ENCODE measurements at regions not wholly inside any gene's neighbourhood (a gene's known extent, or its start where the extent isn't known, plus 50 kb on each side); places are given as distances from the start of the nearest gene placed in this dataset.

DNA sequence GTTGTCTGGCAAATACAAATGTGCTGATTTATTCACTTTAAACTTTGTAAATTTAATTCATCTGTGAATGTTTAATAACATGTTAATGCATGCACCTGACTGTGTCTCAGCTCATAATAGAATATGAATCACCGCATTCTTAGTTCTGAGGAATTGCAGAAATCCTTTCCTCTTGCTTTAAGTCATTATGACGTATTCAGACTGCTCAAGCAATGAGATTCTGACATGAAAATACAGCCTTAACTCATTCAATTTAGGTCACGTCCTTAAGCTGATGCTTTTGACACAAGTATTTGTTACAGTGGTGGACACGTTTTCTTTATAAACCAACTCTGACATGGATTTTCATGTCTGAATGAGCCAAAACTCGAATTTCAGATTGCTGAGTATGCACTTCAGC lies 541.0 kb upstream of the KLF12 start:
- no peaks in the 10 kb centered on the region for H3K27me3 ChIP-seq (ENCODE audit: control insufficient read depth in 2 of 2, insufficient read depth in 2 of 2, low read length in 2 of 2)
- H3K9ac ChIP-seq (ENCODE audit: low read depth in 1 of 2, low read length in 2 of 2): no peak overlapping the region
- H3K27ac ChIP-seq (ENCODE audit: low read depth in 2 of 2, low read length in 2 of 2): no peak overlapping the region
- no peaks in the 10 kb centered on the region for H3K4me1 ChIP-seq (ENCODE audit: control insufficient read depth in 2 of 2, insufficient read depth in 2 of 2, low read length in 2 of 2)
- H3K36me3 ChIP-seq (ENCODE audit: control insufficient read depth in 2 of 2, insufficient read depth in 2 of 2, low read length in 2 of 2): no peaks in the 10 kb centered on the region
- no peaks in the 10 kb centered on the region for H3K9me3 ChIP-seq (ENCODE audit: control insufficient read depth in 2 of 2, low read length in 2 of 2)
- H3K4me3 ChIP-seq (ENCODE audit: low read length in 2 of 2): no peak overlapping the region

DNA sequence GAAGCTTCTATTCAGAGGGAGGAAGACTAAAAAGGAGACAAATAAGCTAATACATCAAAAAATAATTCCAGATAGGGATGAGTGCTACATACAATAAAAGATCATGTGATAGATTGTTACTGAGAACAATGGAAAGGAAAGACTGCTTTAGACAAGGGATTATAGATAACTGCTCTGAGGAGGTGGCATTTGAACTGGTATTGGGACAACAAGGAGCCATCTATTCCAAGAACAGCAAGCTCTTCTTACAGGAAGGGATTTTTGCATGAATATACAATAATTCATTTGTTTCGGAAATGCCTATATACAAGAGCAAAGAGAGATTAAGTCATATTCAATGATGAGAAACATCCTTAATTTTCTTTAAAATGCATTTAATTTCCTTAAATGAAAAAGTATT lies 540.5 kb upstream of the KLF12 start:
- no peaks in the 10 kb centered on the region for H3K4me1 ChIP-seq (ENCODE audit: control insufficient read depth in 2 of 2, insufficient read depth in 2 of 2, low read length in 2 of 2)
- H3K36me3 ChIP-seq (ENCODE audit: control insufficient read depth in 2 of 2, insufficient read depth in 2 of 2, low read length in 2 of 2): no peaks in the 10 kb centered on the region
- H3K9me3 ChIP-seq (ENCODE audit: control insufficient read depth in 2 of 2, low read length in 2 of 2): no peaks in the 10 kb centered on the region
- H3K9ac ChIP-seq (ENCODE audit: low read depth in 1 of 2, low read length in 2 of 2): no peak overlapping the region
- H3K27me3 ChIP-seq (ENCODE audit: control insufficient read depth in 2 of 2, insufficient read depth in 2 of 2, low read length in 2 of 2): no peaks in the 10 kb centered on the region
- no peak overlapping the region for H3K27ac ChIP-seq (ENCODE audit: low read depth in 2 of 2, low read length in 2 of 2)
- no peak overlapping the region for H3K4me3 ChIP-seq (ENCODE audit: low read length in 2 of 2)

DNA sequence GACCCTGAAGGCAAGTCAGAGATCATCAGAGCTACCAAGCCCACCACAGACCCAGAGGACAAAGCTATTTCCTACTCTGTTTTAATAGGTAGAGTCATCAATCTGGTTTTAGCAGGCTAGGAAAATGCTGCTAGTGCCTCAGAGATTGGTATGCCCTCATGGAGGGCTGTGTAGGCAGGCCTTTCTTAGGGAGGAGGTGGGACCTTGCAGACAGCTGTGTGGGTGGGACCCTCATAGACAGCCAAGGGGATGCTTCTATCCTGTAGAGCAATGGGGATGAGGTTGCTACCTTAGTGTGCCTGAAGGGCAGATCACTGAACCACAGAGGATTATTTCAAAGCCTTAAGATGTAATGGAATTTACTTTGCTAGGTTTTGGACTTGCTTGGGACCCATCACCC lies 534.9 kb upstream of the KLF12 start:
- no peaks in the 10 kb centered on the region for H3K9me3 ChIP-seq (ENCODE audit: control insufficient read depth in 2 of 2, low read length in 2 of 2)
- no peak overlapping the region for H3K4me3 ChIP-seq (ENCODE audit: low read length in 2 of 2)
- no peaks in the 10 kb centered on the region for H3K36me3 ChIP-seq (ENCODE audit: control insufficient read depth in 2 of 2, insufficient read depth in 2 of 2, low read length in 2 of 2)
- no peak overlapping the region for H3K27ac ChIP-seq (ENCODE audit: low read depth in 2 of 2, low read length in 2 of 2)
- H3K27me3 ChIP-seq (ENCODE audit: control insufficient read depth in 2 of 2, insufficient read depth in 2 of 2, low read length in 2 of 2): no peaks in the 10 kb centered on the region
- no peaks in the 10 kb centered on the region for H3K4me1 ChIP-seq (ENCODE audit: control insufficient read depth in 2 of 2, insufficient read depth in 2 of 2, low read length in 2 of 2)
- H3K9ac ChIP-seq (ENCODE audit: low read depth in 1 of 2, low read length in 2 of 2): no peak overlapping the region

DNA sequence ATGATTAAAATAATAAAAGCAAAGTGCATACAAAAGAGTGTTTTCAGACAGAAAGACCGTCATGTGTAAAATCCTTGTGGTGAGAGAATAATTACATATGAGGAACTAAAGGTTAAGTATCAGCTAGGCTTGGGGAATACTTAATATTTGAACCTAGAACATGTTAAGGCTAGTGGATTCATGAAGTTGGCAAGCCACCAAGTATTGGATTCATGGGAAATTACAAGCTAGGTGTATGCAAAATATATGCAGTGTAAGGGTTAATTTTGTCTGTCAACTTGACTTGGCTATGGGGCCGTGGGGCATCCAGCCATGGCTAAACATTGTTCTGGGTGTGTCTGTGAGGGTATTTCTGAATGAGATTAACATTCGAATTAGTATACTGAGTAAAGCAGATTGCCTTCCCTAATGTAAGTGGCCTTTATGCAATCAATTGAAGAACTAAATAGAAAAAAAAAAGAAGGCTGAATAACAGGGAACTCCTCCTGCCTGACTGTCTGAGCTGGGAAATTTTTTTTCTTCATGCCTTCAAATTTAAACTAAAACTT lies 533.5 kb upstream of the KLF12 start:
- H3K27ac ChIP-seq (ENCODE audit: low read depth in 2 of 2, low read length in 2 of 2): no peak overlapping the region
- no peaks in the 10 kb centered on the region for H3K4me1 ChIP-seq (ENCODE audit: control insufficient read depth in 2 of 2, insufficient read depth in 2 of 2, low read length in 2 of 2)
- H3K9ac ChIP-seq (ENCODE audit: low read depth in 1 of 2, low read length in 2 of 2): no peak overlapping the region
- no peaks in the 10 kb centered on the region for H3K36me3 ChIP-seq (ENCODE audit: control insufficient read depth in 2 of 2, insufficient read depth in 2 of 2, low read length in 2 of 2)
- no peaks in the 10 kb centered on the region for H3K9me3 ChIP-seq (ENCODE audit: control insufficient read depth in 2 of 2, low read length in 2 of 2)
- H3K27me3 ChIP-seq (ENCODE audit: control insufficient read depth in 2 of 2, insufficient read depth in 2 of 2, low read length in 2 of 2): no peaks in the 10 kb centered on the region
- H3K4me3 ChIP-seq (ENCODE audit: low read length in 2 of 2): no peak overlapping the region

DNA sequence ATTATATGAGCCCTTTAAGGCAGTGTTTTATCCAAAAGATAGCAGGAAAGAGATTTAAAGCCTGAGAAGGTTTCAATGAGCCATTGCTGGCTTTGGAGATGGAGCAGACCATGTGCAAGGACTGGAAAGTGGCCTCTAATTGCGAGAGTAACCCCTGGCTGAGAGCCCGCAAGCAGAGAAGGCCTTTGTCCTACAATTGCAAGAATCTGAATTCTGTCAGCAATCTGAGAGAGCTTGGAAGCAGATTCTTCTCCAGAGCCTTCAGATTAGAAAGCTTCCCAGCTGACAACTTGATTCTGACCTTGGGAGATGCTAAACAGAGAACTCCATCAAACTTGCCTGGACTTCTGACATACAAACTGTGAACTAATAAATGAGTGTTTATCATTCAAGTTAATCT lies 528.7 kb upstream of the KLF12 start:
- Histone ChIP-seq H3K27me3 (ENCODE audit: control insufficient read depth in 2 of 2, insufficient read depth in 2 of 2, low read length in 2 of 2) (no peaks in the 10 kb centered on the region), H3K36me3 (ENCODE audit: control insufficient read depth in 2 of 2, insufficient read depth in 2 of 2, low read length in 2 of 2) (no peaks in the 10 kb centered on the region), H3K9ac (ENCODE audit: low read depth in 1 of 2, low read length in 2 of 2) (no peak overlapping the region), H3K27ac (ENCODE audit: low read depth in 2 of 2, low read length in 2 of 2) (no peak overlapping the region), H3K4me3 (ENCODE audit: low read length in 2 of 2) (no peak overlapping the region), H3K4me1 (ENCODE audit: control insufficient read depth in 2 of 2, insufficient read depth in 2 of 2, low read length in 2 of 2) (no peaks in the 10 kb centered on the region), H3K9me3 (ENCODE audit: control insufficient read depth in 2 of 2, low read length in 2 of 2) (no peaks in the 10 kb centered on the region)

DNA sequence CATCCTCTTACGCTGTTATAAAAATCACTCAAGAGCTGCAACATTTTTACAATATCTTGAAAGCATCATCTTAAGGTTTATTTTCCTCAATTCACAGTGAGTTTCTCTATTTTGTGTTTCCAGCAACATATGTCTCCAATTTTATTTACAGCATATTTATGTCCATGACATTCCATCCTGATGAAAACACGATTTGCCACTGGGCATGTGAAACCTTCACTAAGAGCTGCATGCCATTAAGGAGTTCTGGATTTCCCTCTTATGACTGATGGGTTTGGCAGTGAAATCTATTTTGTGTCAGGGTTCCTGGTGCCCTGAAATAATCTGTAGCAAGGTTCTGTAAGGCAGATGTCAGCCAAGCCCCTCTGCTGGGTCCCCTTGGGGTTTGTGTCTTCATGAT lies 527.6 kb upstream of the KLF12 start:
- Histone ChIP-seq H3K4me1 (ENCODE audit: control insufficient read depth in 2 of 2, insufficient read depth in 2 of 2, low read length in 2 of 2) (no peaks in the 10 kb centered on the region), H3K36me3 (ENCODE audit: control insufficient read depth in 2 of 2, insufficient read depth in 2 of 2, low read length in 2 of 2) (no peaks in the 10 kb centered on the region), H3K27me3 (ENCODE audit: control insufficient read depth in 2 of 2, insufficient read depth in 2 of 2, low read length in 2 of 2) (no peaks in the 10 kb centered on the region), H3K9ac (ENCODE audit: low read depth in 1 of 2, low read length in 2 of 2) (no peak overlapping the region), H3K9me3 (ENCODE audit: control insufficient read depth in 2 of 2, low read length in 2 of 2) (no peaks in the 10 kb centered on the region), H3K4me3 (ENCODE audit: low read length in 2 of 2) (no peak overlapping the region), H3K27ac (ENCODE audit: low read depth in 2 of 2, low read length in 2 of 2) (no peak overlapping the region)

DNA sequence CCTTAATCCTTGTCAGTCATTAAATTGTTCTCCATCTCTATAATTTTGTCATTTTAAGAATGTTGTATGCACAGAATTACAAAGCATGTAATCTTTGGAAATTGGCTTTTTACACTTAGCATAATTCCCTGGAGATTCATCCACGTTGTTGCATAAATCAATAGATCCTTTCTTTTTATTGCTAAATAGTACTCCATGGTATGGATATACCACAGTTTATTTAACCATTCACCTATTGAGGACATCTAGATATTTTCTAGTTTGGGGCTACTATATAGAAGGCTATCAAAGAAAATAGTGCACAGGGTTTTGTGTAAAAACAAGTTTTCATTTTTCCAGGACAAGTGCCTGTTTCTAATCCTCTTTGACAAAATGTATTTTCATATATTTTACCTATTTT lies 523.6 kb upstream of the KLF12 start:
- Histone ChIP-seq H3K4me3 (ENCODE audit: low read length in 2 of 2) (no peak overlapping the region), H3K4me1 (ENCODE audit: control insufficient read depth in 2 of 2, insufficient read depth in 2 of 2, low read length in 2 of 2) (no peaks in the 10 kb centered on the region), H3K9me3 (ENCODE audit: control insufficient read depth in 2 of 2, low read length in 2 of 2) (no peaks in the 10 kb centered on the region), H3K36me3 (ENCODE audit: control insufficient read depth in 2 of 2, insufficient read depth in 2 of 2, low read length in 2 of 2) (no peaks in the 10 kb centered on the region), H3K27me3 (ENCODE audit: control insufficient read depth in 2 of 2, insufficient read depth in 2 of 2, low read length in 2 of 2) (no peaks in the 10 kb centered on the region), H3K27ac (ENCODE audit: low read depth in 2 of 2, low read length in 2 of 2) (no peak overlapping the region), H3K9ac (ENCODE audit: low read depth in 1 of 2, low read length in 2 of 2) (no peak overlapping the region)

DNA sequence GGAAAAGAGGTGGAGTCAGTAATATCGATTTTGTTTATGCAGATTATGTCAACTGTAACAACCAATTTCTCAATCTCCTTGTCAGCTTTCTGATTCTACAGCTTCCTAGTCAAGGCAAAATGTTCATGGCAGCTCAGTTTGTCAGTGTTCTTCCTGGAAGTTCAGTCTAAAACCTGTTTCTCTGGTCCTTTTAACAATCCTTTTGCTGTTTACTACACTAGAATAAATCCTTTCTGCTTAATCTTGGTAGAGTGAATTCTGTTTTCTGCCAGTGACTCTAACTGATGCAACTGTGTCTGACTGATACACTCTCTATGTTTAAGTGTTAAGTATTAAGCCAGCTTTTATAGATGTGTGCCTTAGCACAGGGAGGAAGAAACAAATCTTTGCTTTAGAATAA lies 516.9 kb upstream of the KLF12 start:
- Histone ChIP-seq H3K4me3 (ENCODE audit: low read length in 2 of 2) (no peak overlapping the region), H3K36me3 (ENCODE audit: control insufficient read depth in 2 of 2, insufficient read depth in 2 of 2, low read length in 2 of 2) (no peaks in the 10 kb centered on the region), H3K27me3 (ENCODE audit: control insufficient read depth in 2 of 2, insufficient read depth in 2 of 2, low read length in 2 of 2) (no peaks in the 10 kb centered on the region), H3K9ac (ENCODE audit: low read depth in 1 of 2, low read length in 2 of 2) (no peak overlapping the region), H3K27ac (ENCODE audit: low read depth in 2 of 2, low read length in 2 of 2) (no peak overlapping the region), H3K4me1 (ENCODE audit: control insufficient read depth in 2 of 2, insufficient read depth in 2 of 2, low read length in 2 of 2) (no peaks in the 10 kb centered on the region), H3K9me3 (ENCODE audit: control insufficient read depth in 2 of 2, low read length in 2 of 2) (no peaks in the 10 kb centered on the region)

DNA sequence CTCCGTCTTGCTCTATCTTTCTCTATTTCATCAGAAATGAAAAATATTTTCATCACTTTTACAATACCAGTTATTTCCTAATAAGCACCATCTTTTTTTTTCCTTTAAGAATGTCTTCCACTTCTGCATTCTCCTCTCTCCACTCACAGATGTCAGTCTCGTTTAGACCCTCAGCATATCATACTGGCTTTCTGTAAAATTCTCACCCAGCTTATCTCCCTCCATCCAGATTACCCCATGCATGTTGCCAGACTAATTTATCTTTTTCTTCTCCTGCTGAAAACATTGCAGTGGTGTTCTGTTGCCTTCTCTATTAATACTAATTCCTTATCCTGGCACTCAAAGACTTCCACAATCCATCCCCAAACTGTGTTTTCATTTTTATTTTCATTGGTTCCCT lies 513.8 kb upstream of the KLF12 start:
- Histone ChIP-seq H3K4me1 (ENCODE audit: control insufficient read depth in 2 of 2, insufficient read depth in 2 of 2, low read length in 2 of 2) (no peaks in the 10 kb centered on the region), H3K9ac (ENCODE audit: low read depth in 1 of 2, low read length in 2 of 2) (no peak overlapping the region), H3K4me3 (ENCODE audit: low read length in 2 of 2) (no peak overlapping the region), H3K27me3 (ENCODE audit: control insufficient read depth in 2 of 2, insufficient read depth in 2 of 2, low read length in 2 of 2) (no peaks in the 10 kb centered on the region), H3K27ac (ENCODE audit: low read depth in 2 of 2, low read length in 2 of 2) (no peak overlapping the region), H3K36me3 (ENCODE audit: control insufficient read depth in 2 of 2, insufficient read depth in 2 of 2, low read length in 2 of 2) (no peaks in the 10 kb centered on the region), H3K9me3 (ENCODE audit: control insufficient read depth in 2 of 2, low read length in 2 of 2) (no peaks in the 10 kb centered on the region)

DNA sequence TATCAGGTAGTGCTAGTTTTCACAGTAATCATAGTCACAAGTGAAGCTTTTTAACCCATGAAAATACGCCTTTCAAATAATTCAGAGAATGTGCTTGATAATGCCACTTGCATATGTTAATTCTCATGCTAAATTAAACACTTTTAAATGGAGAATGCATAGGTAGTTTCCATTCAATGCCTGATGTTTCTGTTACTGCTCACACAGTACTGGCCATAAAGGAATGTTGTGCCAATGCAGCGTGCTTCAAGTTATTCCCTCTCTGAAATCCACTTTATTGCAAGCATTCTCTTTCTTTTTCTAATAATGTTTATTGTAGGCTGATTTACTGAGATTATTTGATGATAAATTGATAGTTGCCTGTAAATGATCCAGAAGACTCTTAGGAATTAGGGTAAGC lies 513.0 kb upstream of the KLF12 start:
- Histone ChIP-seq H3K9me3 (ENCODE audit: control insufficient read depth in 2 of 2, low read length in 2 of 2) (no peaks in the 10 kb centered on the region), H3K27ac (ENCODE audit: low read depth in 2 of 2, low read length in 2 of 2) (no peak overlapping the region), H3K27me3 (ENCODE audit: control insufficient read depth in 2 of 2, insufficient read depth in 2 of 2, low read length in 2 of 2) (no peaks in the 10 kb centered on the region), H3K9ac (ENCODE audit: low read depth in 1 of 2, low read length in 2 of 2) (no peak overlapping the region), H3K4me1 (ENCODE audit: control insufficient read depth in 2 of 2, insufficient read depth in 2 of 2, low read length in 2 of 2) (no peaks in the 10 kb centered on the region), H3K4me3 (ENCODE audit: low read length in 2 of 2) (no peak overlapping the region), H3K36me3 (ENCODE audit: control insufficient read depth in 2 of 2, insufficient read depth in 2 of 2, low read length in 2 of 2) (no peaks in the 10 kb centered on the region)

DNA sequence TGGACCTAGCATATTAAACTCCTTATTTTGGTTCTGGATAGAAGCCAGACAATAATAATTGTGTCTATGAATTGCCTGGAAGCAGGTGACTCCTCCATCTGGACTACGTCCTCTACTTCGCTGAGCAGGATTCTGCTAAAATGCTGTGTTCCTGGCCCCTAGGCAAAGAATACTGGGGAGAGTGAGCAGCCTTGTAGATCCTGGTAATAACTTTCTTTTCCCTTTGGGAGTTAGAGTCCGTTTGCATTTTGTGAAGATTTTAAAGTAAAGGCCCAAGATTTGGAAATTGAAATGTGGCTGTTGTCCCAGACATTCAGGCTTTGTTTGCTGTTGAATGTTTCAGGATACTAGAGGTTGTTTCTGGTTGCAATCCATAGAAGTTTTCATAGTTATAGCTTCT lies 511.9 kb upstream of the KLF12 start:
- Histone ChIP-seq H3K27ac (ENCODE audit: low read depth in 2 of 2, low read length in 2 of 2) (no peak overlapping the region), H3K4me1 (ENCODE audit: control insufficient read depth in 2 of 2, insufficient read depth in 2 of 2, low read length in 2 of 2) (no peaks in the 10 kb centered on the region), H3K9ac (ENCODE audit: low read depth in 1 of 2, low read length in 2 of 2) (no peak overlapping the region), H3K4me3 (ENCODE audit: low read length in 2 of 2) (no peak overlapping the region), H3K36me3 (ENCODE audit: control insufficient read depth in 2 of 2, insufficient read depth in 2 of 2, low read length in 2 of 2) (no peaks in the 10 kb centered on the region), H3K9me3 (ENCODE audit: control insufficient read depth in 2 of 2, low read length in 2 of 2) (no peaks in the 10 kb centered on the region), H3K27me3 (ENCODE audit: control insufficient read depth in 2 of 2, insufficient read depth in 2 of 2, low read length in 2 of 2) (no peaks in the 10 kb centered on the region)

All from mucosa of rectum (tissue), 2 donors.